HG02938 (cell line): ENCODE measurements at regions not wholly inside any gene's neighbourhood (a gene's known extent, or its start where the extent isn't known, plus 50 kb on each side); places are given as distances from the start of the nearest gene placed in this dataset.
"Not testable (repeated sequence)": the region's sequence is repeated elsewhere in the genome, so short reads cannot be mapped to it uniquely, and the experiment has no call there.

Experiments
- ATAC-seq: cut with Tn5 transposase; IDR thresholded peaks from one replicate; pipeline ENCODE4 v1.9.1; 2021; ENCODE audit warnings: mild to moderate bottlenecking, moderate library complexity; ENCODE audit not compliant: unreplicated experiment

DNA sequence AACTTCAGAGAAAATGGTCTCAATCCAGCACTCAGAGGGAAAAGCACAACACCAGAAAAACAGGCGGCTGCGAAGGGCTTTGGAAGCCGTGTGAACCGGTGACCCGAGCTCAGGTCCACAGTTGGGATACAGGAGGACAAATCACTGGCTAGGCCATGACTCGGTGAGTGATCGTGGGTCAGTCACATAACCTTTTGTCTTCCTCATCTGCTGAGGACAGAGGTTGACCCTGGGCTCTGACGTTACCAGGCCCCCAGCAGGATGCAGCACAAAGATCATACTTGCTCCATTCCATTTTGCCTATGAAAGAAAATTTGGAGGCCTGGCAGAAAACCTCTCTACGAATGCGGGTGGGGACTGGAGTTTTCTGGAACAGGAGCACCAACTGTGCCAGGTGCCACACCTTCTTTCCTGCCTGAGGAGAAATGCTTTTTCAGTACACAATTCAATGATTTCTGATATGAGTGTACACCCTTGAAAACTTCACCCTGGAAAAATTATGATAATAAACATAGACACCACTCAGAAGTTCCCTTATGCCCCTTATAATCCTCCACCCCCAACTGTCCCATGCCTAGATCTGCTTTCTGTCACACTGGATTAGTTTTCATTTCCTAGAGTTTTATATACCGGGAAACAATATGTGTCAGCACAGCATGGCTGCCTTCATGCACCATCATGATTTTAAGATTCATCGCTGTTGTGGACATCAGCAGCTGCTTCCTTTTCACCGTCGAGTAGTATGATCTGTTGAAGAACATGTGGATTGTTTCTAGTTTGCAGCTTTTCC, 85.3 kb upstream of the RALGAPA2 start:
- no peak for ATAC-seq

DNA sequence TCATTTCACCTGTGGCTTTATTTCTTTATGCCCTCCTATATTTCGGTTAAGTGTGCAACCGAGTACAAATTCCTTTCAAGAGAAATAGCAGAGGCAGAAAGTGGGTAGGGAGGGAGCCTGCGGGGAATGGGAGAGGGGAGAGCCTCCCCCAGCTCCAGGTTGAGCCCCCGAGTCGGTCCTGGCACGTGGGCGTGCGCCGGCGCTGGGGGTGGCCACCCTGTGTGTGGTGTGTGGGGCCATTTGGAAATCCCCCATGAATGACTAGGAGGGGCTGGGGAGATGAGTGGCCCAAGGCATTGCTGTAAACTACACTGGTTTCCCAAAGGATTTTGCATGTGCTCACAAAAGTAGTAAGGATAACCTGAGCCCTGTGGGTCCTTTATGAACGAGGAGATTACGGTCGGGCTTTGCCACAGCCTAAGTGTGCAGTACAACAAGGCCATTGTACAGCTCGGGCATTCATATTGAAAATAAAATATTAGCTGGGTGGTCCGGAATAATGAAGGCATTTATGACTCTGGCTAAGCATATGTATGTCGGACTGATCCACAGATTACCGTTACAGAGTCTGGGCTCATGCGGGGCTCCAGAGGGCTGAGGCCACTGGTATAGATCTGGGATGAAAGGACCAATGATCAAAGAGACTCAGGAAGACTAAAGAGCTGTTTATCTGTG, 84.5 kb upstream of the RALGAPA2 start:
- no peak for ATAC-seq

GRCh38 chr20:20795721-20796120, 83.3 kb upstream of the RALGAPA2 start:
- no peak for ATAC-seq

GRCh38 chr20:20795119-20795518, 82.7 kb upstream of the RALGAPA2 start:
- no peak for ATAC-seq

GRCh38 chr20:20793591-20793990, 81.1 kb upstream of the RALGAPA2 start:
- ATAC-seq: no peak

DNA sequence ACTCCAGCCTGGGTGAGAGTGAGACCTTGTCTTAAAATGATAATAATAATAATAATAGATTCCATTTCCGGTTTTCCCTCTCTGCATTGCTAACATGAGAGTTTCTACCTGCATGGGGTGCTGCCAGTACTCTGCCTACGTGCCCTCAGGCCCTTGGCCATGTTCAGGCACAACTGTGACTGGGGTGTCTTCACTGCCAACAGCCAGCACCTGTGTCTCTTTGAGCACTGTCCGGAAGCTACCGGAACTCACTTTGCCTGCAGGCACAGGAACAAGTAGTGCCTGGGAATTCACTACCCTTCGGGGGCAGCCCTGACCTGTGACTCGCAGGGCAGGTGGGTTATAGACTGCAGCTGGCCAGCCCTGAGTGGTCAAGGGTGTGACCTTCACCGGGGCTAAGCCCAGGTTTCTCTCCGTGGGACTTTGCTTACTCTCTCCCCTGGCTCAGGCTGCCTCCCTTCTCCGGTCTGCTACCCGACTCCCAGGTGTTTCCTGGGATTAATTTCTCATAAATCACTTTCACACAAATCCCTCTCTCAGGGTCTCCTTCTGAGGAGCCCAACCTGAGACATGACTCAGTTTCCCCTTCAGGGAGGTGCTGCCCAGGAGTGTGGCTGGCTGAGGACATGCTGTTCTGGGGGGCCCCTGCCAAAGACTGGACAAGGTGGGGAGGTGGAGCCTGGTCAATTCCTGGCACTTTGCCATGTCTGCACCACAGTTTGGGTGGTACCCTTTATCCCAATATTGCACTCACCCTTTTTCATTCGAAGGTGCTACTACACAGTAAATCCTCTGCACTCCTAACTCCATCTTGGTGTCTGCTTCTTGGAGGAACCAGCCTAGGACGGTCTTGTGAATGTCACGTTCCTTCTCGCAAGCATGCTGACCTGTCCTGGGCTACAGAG, 79.5 kb upstream of the RALGAPA2 start:
- ATAC-seq: no peak

DNA sequence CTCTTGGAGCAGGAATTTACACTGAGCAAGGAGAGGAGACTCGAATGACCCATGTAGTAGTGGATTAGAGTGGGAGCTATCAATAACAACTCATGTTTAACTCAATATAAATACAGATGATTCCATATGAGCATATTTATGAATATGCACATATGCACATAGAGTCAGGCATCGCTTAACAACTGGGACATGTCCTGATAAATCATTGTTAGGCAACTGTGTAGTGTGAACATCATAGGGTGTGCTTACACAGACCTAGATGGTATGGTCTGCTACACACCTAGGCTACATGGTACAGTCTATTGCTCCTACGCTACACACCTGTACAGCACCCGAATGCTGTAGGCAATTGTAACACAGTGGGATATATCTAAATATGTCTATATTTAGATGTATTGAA, 75.9 kb upstream of the RALGAPA2 start:
- no peak for ATAC-seq

- no peak for ATAC-seq
These were observed 74.0 kb upstream of the RALGAPA2 start for GRCh38 chr20:20786428-20786827.

DNA sequence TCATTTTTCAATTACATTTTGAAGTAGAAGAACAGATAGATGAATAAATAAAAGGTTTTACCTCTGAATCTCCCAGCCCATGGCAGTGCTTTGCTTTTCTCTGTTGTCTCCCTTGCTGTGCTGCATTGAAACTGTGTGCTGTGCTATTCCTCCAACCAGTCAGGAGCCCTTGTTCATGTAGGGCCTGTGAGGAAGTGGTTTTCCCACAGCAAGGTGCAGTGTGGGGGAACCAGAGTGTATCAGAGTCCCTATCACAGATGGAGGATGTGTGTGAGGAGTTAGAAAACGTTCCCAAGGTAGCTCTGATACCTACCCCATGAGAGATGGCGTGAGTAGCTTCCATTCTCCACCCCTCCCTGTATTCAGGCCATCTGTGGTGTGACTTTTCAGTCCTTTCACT, 72.8 kb upstream of the RALGAPA2 start:
- ATAC-seq: no peak

DNA sequence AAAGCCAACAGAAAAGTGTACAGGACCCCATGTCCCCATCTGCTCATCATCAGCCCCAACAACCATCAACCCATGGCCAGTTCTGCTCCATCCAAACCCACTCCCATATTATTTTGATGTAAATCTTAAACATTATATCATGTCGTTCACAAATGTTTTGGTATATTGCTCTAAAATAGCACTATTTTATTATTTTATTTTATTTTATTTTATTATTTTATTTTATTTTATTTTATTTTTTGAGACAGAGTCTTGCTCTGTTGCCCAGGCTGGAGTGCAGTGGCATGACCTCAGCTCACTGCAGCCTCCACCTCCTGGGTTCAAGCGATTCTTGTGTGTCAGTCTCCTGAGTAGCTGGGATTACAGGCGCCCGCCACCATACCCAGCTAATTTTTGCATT, 72.0 kb upstream of the RALGAPA2 start:
- not testable (repeated sequence) for ATAC-seq

DNA sequence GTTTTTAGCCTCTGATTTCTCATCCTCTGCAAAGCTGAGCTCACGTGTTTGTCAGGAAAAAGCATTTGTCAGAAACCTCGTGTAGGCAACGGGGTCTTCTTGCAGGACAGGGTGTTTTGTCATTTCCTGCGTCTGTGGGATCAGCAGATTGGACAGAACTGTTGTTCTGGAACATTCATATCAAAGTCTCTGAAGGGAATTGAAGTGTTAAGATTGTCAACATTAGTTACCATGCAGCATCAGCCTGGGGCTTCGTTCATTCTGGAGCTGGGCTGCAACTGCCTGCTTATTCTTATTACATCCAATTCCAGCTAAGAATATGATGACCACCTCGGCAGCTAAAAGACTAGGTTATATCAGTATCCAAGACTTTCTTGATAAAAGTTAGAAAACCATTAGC, 71.0 kb upstream of the RALGAPA2 start:
- ATAC-seq: no peak

GRCh38 chr20:20782755-20783154, 70.3 kb upstream of the RALGAPA2 start:
- no peak for ATAC-seq

DNA sequence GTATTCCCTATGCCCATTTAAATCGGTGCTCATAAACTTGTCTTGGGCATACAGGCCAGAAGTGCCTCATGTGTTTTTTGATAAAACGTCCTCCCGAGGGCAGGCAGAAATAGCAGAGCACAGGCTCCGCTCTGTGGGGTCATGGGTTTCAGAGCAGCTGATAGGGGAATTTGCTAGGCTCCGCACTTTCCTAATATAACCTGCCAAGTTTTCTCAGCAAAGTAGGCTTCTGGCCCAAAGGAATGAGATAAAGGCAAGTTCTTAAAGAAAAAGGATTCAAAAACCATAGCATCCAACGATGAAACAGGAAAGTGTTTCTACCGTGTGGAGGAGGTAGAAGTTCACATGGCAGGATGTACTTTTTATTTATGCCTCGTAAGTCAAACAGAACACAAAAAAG, 69.8 kb upstream of the RALGAPA2 start:
- ATAC-seq: no peak

DNA sequence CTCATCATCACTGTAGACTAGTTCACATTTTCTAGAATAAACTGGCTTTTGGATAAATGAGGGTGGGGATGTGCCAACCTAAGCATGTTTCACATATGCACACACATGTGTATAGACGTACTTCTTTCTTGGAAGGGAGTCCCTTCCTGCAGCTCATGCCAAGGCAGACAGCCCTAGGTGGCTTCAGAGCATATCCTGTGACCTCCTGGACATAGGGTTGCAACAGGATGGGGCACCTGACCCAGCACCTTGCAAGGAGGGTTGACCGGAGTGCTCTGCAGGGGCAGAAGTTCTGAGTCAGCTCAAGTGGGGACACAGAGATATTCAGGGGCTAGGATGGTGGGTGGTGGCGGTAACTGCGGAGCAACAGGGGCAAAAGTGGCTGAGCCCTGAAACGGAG, 68.6 kb upstream of the RALGAPA2 start:
- no peak for ATAC-seq

GRCh38 chr20:20780127-20780824, 67.8 kb upstream of the RALGAPA2 start:
- peak; percentile 56 for ATAC-seq

GRCh38 chr20:20778676-20779075, 66.2 kb upstream of the RALGAPA2 start:
- ATAC-seq: no peak

DNA sequence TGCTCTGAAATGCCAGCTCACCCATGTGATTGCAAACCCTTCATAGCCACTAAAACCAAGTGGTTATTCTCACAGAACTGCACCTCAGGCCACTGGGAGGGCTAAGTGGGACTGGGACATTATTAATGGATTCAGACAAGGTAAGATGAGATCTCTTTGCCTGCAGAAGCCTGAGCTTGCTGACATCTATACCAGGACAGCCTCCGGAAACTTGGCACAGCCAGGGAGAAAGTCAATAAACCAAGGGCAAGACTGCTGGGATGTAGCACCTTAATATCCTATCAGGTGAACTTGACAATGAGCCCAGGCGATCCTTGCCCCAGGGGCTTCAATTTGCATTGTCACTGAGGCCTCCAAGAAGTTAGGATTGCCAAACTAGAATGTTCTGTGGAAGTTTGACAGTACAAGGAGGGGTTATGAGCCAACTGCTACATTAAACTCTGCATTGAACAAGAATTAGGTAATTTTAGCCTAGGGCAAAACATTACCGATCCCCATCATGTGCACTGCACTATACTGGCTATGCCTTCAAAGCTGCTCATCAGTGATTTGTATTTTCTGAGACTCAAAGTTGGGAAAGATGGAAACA, 60.1 kb upstream of the RALGAPA2 start:
- no peak for ATAC-seq

- no peak for ATAC-seq
These were observed 55.9 kb upstream of the RALGAPA2 start for GRCh38 chr20:20768202-20768815.

- no peak for ATAC-seq
These were observed 53.4 kb upstream of the RALGAPA2 start for GRCh38 chr20:20765696-20766365.

DNA sequence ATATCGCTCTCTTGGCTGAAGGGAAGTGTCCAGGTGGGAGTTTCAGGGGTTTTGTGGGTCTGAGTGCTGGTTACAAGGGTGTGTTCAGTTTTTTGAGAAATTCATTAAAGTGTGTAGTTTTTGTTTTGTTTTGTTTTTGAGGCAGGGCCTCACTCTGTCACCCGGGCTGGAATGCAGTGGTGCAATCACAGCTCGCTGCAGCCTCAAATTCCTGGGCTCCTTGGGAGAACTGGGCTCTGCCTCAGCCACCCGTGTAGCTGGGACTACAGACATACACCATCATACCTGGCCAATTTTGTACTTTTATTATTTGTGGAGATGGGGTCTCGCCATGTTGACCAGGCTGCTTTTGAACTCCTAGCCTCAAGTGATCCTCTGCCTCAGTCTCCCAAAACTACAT, 51.2 kb upstream of the RALGAPA2 start:
- no peak for ATAC-seq
